ENCODE measurements at regions not wholly inside any gene's neighbourhood (a gene's known extent, or its start where the extent isn't known, plus 50 kb on each side); places are given as distances from the start of the nearest gene placed in this dataset.

DNA sequence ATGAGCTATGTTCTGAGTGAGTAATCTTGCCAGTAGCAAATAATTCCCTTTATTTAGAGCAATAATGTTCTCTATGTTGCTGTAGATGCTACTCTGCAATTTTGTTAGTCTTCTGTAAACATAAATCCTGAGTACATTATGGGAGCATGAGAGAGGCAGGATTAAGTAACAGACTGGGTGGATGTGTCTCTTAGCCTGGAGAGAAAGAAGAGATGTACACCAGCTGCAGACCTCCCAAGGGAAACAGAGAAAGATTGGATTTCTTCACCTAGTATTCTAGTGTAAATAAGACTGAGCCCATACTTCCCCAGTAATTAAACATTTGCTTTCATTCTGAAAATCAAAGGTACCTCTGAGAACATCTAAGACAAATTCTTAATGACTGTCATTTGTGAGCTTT, 564.0 kb downstream of the TRHDE start:
- H3K18ac ChIP-seq (ENCODE audit: insufficient read length, low read depth, low read length): no peak overlapping the region
- Mint-ChIP-seq H3K9me3 (peaks cover 0 to under 1% of the 10 kb centered on the region in 2 experiments; a peak in 2 of 5 replicates), H3K4me1 (peaks cover 12 to 15% of the 10 kb centered on the region in 2 experiments), H3K27me3 (ENCODE audit: low read depth) (no peaks in the 10 kb centered on the region; the same call in 1 of the 2 replicates), H3K27ac (no peak overlapping the region), H3K36me3 (ENCODE audit: insufficient read depth in 1 of 3, low read depth in 3 of 3) (peaks cover 0 to 2% (median under 1%) of the 10 kb centered on the region in 3 experiments; a peak in 2 of 7 replicates), H3K4me3 (no peak overlapping the region)
- H4K20me1 ChIP-seq (ENCODE audit: control insufficient read depth, insufficient read depth, insufficient read length): peaks cover 2% of the 10 kb centered on the region
- H3K27ac ChIP-seq (ENCODE audit: insufficient read length, low read depth, low read length): no peak overlapping the region
- H2BK120ac ChIP-seq (ENCODE audit: low read depth, low read length, poor library complexity, severe bottlenecking): no peak overlapping the region
- no peak for DNase-seq
- no peak overlapping the region for H4K8ac ChIP-seq (replicated peaks; ENCODE audit: insufficient read length, low read depth, low read length)
- H3K79me1 ChIP-seq (ENCODE audit: insufficient read depth, low read depth, low read length, poor library complexity, severe bottlenecking): no peaks in the 10 kb centered on the region
- H3K9ac ChIP-seq (ENCODE audit: extremely low read depth, insufficient read length, low read length): no peak overlapping the region
- no peak overlapping the region for H3K14ac ChIP-seq (ENCODE audit: insufficient read depth, low read length)
- no peak overlapping the region for H3K23ac ChIP-seq (ENCODE audit: insufficient read length, low read depth, low read length)
- H3K4me2 ChIP-seq (ENCODE audit: insufficient read depth, insufficient read length, low read length): no peak overlapping the region
- H2AK5ac ChIP-seq (ENCODE audit: insufficient read length, low read length): no peak overlapping the region
- H3K9me3 ChIP-seq (ENCODE audit: control insufficient read depth, low read depth, low read length): no peaks in the 10 kb centered on the region
- no peaks in the 10 kb centered on the region for H3K79me2 ChIP-seq (ENCODE audit: insufficient read depth, low read length)
- no peak overlapping the region for H3K4ac ChIP-seq (ENCODE audit: low read depth, low read length)
- H3K4me1 ChIP-seq (ENCODE audit: insufficient read depth, low read length): no peaks in the 10 kb centered on the region
- H4K91ac ChIP-seq (ENCODE audit: insufficient read length, low read depth, low read length): no peak overlapping the region
- H2BK20ac ChIP-seq (ENCODE audit: low read depth, low read length, poor library complexity, severe bottlenecking): no peak overlapping the region
- no peaks in the 10 kb centered on the region for H3K27me3 ChIP-seq (ENCODE audit: insufficient read depth, low read length)
- TF ChIP-seq, protein P1, sequence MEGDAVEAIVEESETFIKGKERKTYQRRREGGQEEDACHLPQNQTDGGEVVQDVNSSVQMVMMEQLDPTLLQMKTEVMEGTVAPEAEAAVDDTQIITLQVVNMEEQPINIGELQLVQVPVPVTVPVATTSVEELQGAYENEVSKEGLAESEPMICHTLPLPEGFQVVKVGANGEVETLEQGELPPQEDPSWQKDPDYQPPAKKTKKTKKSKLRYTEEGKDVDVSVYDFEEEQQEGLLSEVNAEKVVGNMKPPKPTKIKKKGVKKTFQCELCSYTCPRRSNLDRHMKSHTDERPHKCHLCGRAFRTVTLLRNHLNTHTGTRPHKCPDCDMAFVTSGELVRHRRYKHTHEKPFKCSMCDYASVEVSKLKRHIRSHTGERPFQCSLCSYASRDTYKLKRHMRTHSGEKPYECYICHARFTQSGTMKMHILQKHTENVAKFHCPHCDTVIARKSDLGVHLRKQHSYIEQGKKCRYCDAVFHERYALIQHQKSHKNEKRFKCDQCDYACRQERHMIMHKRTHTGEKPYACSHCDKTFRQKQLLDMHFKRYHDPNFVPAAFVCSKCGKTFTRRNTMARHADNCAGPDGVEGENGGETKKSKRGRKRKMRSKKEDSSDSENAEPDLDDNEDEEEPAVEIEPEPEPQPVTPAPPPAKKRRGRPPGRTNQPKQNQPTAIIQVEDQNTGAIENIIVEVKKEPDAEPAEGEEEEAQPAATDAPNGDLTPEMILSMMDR (conservative IDR thresholded peaks at IDR 0.05): no peak
- H3T11ph ChIP-seq (ENCODE audit: low read length): no peak overlapping the region
- H2BK5ac ChIP-seq (ENCODE audit: insufficient read length, low read length): no peak overlapping the region
- H3K56ac ChIP-seq (ENCODE audit: insufficient read length, low read depth, low read length): no peak overlapping the region
- H2AFZ ChIP-seq (ENCODE audit: low read length): no peak overlapping the region
- H2BK12ac ChIP-seq (ENCODE audit: insufficient read length, low read depth, low read length): no peak overlapping the region
- no peak overlapping the region for H2BK15ac ChIP-seq (ENCODE audit: low read depth, low read length)
- no peaks in the 10 kb centered on the region for H3K23me2 ChIP-seq (ENCODE audit: insufficient read length, low read depth, low read length, poor library complexity, severe bottlenecking)
- no peak overlapping the region for H4K5ac ChIP-seq (ENCODE audit: insufficient read length, low read depth, low read length)

All from H9 (cell line).